Psoas muscle (tissue), 7 donors: ENCODE measurements at regions not wholly inside any gene's neighbourhood (a gene's known extent, or its start where the extent isn't known, plus 50 kb on each side); places are given as distances from the start of the nearest gene placed in this dataset.

Experiments used
- ATAC-seq, 4 donors: fragments of 200-7000 bp; cut with Tn5 transposase; one replicate each; pipeline ENCODE4 v1.9.1; 2020; ENCODE audit warnings: moderate library complexity in 3 of 4, mild to moderate bottlenecking in 2 of 4
- DNase-seq, 2 donors: peaks; one replicate each; pipeline ENCODE4 v3.0.0-alpha.2; 2020
- H3K27ac ChIP-seq: fragments of 200-600 bp; one replicate; pipeline ENCODE4 v1.8.0; 2022
- H3K27me3 ChIP-seq, 3 donors: fragments of 200-600 bp in 1 of 3; one replicate each; pipeline versions ENCODE4 v1.6.1 to v1.8.0; 2013 to 2022; ENCODE audit warnings: low read length in 2 of 3, mild to moderate bottlenecking in 2 of 3, moderate library complexity in 1 of 3; ENCODE audit not compliant: insufficient read depth in 3 of 3
- H3K36me3 ChIP-seq, 2 donors: fragments of 200-600 bp in 1 of 2; one replicate each; pipeline versions ENCODE4 v1.6.1 to v1.8.0; 2013 to 2022; ENCODE audit warnings: low read depth in 1 of 2, mild to moderate bottlenecking in 1 of 2, moderate library complexity in 1 of 2; ENCODE audit not compliant: insufficient read depth in 1 of 2
- H3K4me1 ChIP-seq: fragments of 200-600 bp; one replicate; pipeline ENCODE4 v1.8.0; 2022
- H3K4me3 ChIP-seq: fragments of 200-600 bp; one replicate; pipeline ENCODE4 v1.8.0; 2022; ENCODE audit warnings: mild to moderate bottlenecking
- H3K9me3 ChIP-seq: fragments of 200-600 bp; one replicate; pipeline ENCODE4 v1.8.0; 2022
- CTCF ChIP-seq: fragments of 200-600 bp; IDR thresholded peaks from one replicate; pipeline ENCODE4 v1.8.0; 2022; ENCODE audit warnings: antibody characterized with exemption
- WGBS, 3 donors: extraction: QIAGEN DNeasy Blood & Tissue Kit; methylation state at CpG; one replicate each; pipeline versions ENCODE4 v1.1.6 to v1.1.7; 2013; 5-methylcytosine and 5-hydroxymethylcytosine counted together
- intact Hi-C, 2 donors: fragments of 100-400 bp; cut with DNase I; formaldehyde crosslinking; loops; one replicate each; pipeline versions ENCODE4 v1.11.0 to v1.14.2; 2022
- donor health status: healthy with polysubstance abuse.
- donor health status: DM: no; HTN: no; CAD: no; lungs with moderate emphysema.
- donor health status: Bipolar disorder and iron deficiency.
- donor health status: healthy.
- donor health status: DM: yes; HTN: yes; CAD: no.
- donor health status: DM: no; HTN: no; CAD: no.
- donor health status: DM: yes; HTN: yes; CAD: no.

- H3K27me3 ChIP-seq, result no peaks in the 10 kb centered on the region
- H3K4me3 ChIP-seq, result no peak overlapping the region
- H3K27ac ChIP-seq, result no peak overlapping the region
- 80 to 86% (median 85%) methylated on average over 4 of the region's 4 CpGs for WGBS, 3 donors
- H3K36me3 ChIP-seq, result no peaks in the 10 kb centered on the region
- DNase-seq (no peak), ATAC-seq (peak in 1 of 4 donors; percentile 42)
- peaks cover 2% of the 10 kb centered on the region for H3K4me1 ChIP-seq
- TF ChIP-seq CTCF, result no peak
- intact Hi-C loops, result no loop called here
- no peaks in the 10 kb centered on the region for H3K9me3 ChIP-seq
Measured at GRCh38 chr2:180699657-180700361, 280.6 kb upstream of the UBE2E3 start.

DNA sequence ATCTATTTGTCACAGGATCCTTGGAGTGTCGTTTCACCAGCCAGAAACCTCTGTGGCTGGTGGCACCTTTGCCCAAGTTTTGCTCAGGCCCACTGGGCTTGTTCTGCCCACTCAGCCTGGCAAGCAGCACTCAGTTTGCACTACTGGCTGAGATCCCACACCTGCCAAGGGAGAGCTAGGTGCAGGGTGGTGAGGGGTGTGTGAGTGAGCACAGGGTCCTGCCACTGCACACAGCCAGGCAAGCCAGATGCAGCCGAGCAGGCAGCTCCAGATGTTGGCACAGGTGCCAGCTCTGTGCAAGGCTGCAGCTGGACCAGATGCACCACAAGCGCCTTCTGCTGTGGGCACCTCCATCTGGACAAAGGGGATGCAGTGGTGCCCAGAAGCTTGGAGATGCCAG lies 281.7 kb upstream of the UBE2E3 start:
- peaks cover 5% of the 10 kb centered on the region for H3K4me1 ChIP-seq
- TF ChIP-seq CTCF, result no peak

DNA sequence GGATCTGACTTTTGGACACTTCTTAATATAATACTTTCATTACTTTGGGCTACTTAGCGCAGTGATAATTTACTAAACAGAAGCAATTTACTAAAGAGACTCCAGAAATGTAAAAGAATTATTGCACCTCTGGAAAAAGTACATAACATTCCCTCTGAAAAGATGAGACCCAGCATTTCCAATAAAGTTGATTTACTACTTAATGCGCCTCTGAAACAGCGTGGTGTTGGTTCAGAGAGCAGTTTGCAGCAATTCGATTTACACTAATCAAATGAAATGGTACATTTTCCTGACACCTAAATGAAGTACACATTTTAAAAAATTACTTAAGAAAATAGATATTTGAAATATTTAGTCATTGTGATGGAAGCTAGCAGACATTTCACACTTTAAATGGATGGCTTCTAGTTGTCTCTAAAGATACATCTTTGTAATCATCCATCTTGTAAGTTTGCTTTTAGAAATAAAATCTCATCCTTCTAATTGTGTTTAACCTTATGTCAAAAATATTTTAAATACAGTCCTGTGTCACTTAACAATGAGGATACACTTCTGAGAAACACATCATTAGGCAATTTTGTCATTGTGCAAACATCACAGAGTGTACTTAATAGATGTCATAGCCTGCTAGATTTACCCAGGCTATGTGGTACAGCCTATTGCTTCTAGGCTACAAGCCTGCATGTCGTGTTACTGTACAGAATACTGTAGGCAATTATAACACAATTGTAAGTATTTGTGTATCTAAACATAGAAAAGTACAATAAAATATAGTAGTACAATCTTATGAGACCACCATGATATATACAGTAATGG lies 284.6 kb upstream of the UBE2E3 start:
- H3K27ac ChIP-seq, result no peak overlapping the region
- no peaks in the 10 kb centered on the region for H3K36me3 ChIP-seq
- peaks cover 5% of the 10 kb centered on the region for H3K4me1 ChIP-seq
- no peaks in the 10 kb centered on the region for H3K27me3 ChIP-seq
- intact Hi-C loops, result no loop called here
- TF ChIP-seq CTCF, result no peak
- no peak for ATAC-seq
- H3K4me3 ChIP-seq, result no peak overlapping the region
- 69 to 78% (median 74%) methylated on average over 5 of the region's 5 CpGs for WGBS, 3 donors
- DNase-seq, result no peak
- H3K9me3 ChIP-seq, result no peaks in the 10 kb centered on the region

More for the DNA sequence above, 281.7 kb upstream of the UBE2E3 start:
- H3K36me3 ChIP-seq, result no peaks in the 10 kb centered on the region
- H3K4me3 ChIP-seq, result no peak overlapping the region
- DNase-seq, result no peak
- intact Hi-C loops, result no loop called here
- no peaks in the 10 kb centered on the region for H3K9me3 ChIP-seq
- 61 to 70% (median 64%) methylated on average over 3 of the region's 3 CpGs for WGBS, 3 donors
- H3K27ac ChIP-seq, result no peak overlapping the region
- ATAC-seq, result no peak
- H3K27me3 ChIP-seq, result no peaks in the 10 kb centered on the region

DNA sequence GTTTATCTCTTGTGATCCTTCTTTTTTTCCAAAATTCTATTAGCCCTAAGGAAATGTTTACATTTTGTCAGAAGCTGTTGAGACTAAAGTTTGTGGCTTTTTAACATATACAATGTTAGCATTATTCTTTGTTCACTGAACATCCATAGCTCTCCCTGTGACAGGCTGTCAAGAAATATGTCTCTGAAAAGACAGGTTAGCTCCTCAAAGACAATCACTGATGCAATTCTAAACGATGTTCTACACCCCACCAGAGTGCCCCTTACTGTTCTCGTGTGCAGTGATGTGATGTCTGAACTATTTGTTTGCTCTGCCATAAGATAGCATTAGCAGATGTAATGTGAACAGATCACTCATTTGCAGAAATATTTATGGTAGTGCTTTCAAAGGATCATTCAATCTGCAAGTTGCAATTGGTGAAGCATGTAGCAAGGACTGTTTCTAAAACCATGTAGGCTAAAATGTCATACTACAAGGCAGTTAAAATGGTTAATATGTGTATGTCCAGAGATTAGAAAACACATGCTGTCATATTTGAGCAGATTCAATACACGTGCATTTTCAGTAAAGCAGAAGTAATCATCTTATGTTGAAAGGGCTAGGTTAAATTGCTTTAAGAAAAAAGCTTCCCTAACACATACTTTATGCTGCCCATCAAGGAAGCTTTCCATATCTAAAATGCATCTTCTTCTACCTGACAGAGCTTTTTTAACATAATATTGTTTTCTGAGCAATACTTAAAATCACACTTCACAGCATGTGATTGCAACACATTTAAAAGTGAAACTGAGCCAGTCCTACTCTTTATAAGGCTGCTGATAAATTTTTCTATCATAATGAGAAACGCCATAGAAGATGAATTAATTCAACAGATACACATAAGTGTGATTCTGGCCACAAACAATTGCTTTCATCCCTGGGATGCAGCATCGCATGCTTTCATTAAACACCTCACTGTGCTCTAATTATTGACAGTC lies 285.7 kb upstream of the UBE2E3 start:
- WGBS, 3 donors, result 36 to 56% (median 36%) methylated on average over 5 of the region's 5 CpGs
- no peak overlapping the region for H3K4me3 ChIP-seq

More for the DNA sequence above, 285.7 kb upstream of the UBE2E3 start:
- ATAC-seq (no peak), DNase-seq (no peak)
- H3K36me3 ChIP-seq, result no peaks in the 10 kb centered on the region
- no peak overlapping the region for H3K27ac ChIP-seq
- intact Hi-C loops, result no loop called here
- H3K9me3 ChIP-seq, result no peaks in the 10 kb centered on the region
- no peaks in the 10 kb centered on the region for H3K27me3 ChIP-seq
- peaks cover 5% of the 10 kb centered on the region for H3K4me1 ChIP-seq
- TF ChIP-seq CTCF, result no peak
